ES-I3 (cell line): ENCODE measurements at regions not wholly inside any gene's neighbourhood (a gene's known extent, or its start where the extent isn't known, plus 50 kb on each side); places are given as distances from the start of the nearest gene placed in this dataset.

ENCODE experiments used
- H3K36me3 ChIP-seq: 2 replicates; pipeline ENCODE4 v1.6.1; 2013; ENCODE audit warnings: mild to moderate bottlenecking, low read length, control low read depth, moderate library complexity; ENCODE audit not compliant: insufficient read depth
- H3K4me1 ChIP-seq: 2 replicates; pipeline ENCODE4 v1.6.1; 2013; ENCODE audit warnings: mild to moderate bottlenecking, control low read depth, low read length; ENCODE audit not compliant: insufficient read depth
- H3K9ac ChIP-seq: 2 replicates; pipeline ENCODE4 v1.6.1; 2013; ENCODE audit warnings: low read depth, mild to moderate bottlenecking, low read length, moderate library complexity
- H3K9me3 ChIP-seq: 2 replicates; pipeline ENCODE4 v1.6.1; 2013; ENCODE audit warnings: mild to moderate bottlenecking, low read length, moderate library complexity; ENCODE audit not compliant: control insufficient read depth, insufficient read depth

DNA sequence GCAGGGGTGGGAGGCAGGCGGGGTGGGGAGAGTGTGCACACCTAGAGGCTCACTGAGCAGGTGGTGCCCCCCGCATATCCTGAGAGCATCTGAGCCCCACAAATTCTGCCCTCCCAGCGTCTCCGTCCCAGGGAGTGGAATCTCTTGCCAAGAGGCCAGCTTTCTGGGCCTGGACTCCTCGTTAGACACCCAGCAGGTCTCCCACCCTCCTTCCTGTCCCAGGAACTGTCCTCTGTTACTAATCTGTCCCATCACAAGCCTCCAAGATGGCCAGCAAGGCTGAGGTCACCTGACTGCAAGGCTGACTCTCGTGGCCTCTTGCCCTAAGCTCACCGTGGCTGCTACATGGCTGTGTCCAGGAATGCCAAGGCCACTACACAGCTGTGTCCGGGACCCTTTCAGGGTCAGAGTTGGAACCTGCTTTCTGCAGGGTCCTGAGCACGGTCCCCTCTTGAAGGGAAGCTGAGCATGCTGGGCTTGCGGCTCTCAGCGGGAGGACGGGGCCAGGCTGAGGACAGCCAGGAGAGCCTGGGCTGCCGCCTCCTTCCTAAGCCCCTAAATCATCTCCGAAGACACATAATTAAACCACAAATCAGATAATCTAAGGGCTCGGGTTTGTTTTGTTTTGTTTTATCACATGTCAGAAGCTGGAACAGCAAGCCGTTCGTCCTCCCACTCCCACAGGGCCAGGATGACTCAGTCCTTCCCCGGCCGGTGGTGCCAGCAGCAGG, 1327.3 kb downstream of the TBC1D22A start:
- Histone ChIP-seq H3K36me3 (no peaks in the 10 kb centered on the region), H3K9ac (no peak overlapping the region), H3K9me3 (no peaks in the 10 kb centered on the region), H3K4me1 (peaks cover 4% of the 10 kb centered on the region; the same call in 1 of the 2 replicates)

DNA sequence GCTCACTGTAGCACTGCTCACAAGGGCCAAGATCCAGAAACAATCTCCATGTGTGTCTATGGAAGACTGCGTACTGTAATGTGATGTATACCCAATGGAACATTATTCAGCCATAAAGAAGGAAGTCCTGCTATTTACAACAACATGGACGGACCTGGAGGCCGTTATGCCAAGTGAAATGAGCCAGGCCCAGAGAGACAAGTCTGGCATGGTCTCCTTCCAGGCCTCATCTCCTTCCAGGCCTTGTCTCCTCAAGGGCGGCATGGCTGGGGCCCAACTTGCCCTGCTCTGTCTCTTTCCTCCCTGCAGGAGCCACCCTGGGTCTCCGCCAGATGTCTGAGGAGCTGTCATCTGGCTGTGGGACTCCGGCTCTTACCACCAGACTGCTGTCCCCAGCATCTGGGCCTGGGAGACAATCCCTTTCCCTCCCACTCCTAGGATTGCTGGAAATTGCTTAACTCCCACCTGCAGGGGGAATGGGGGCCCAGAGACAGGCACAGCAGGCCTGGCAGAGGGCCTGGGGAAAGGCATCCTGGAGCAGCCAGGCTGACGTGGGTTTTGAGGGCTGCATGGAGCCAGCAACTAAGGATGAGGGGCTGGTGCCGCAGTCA, 1326.6 kb downstream of the TBC1D22A start:
- Histone ChIP-seq H3K4me1 (peaks cover 4% of the 10 kb centered on the region; the same call in 1 of the 2 replicates), H3K36me3 (no peaks in the 10 kb centered on the region), H3K9ac (no peak overlapping the region), H3K9me3 (no peaks in the 10 kb centered on the region)

DNA sequence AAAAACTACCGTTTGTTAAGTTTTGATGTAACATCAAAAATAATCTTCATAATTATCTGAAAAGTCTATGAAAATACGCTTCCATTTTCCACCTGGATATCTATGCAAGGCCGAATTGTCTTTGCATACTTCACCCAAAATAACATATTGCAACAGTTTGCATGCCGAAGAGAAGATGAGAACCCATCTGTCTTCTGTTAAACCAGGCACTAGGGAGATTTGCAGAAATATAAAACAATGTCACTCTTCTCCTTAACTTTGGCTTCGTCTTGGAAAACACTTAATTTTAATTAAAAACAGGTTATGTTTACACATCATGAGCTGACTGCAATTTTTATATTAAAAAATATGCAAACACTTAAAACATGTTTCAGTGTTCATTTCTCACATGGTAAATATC, 1325.8 kb downstream of the TBC1D22A start:
- Histone ChIP-seq H3K9me3 (no peaks in the 10 kb centered on the region), H3K9ac (no peak overlapping the region), H3K36me3 (no peaks in the 10 kb centered on the region), H3K4me1 (peaks cover 4% of the 10 kb centered on the region; the same call in 1 of the 2 replicates)

DNA sequence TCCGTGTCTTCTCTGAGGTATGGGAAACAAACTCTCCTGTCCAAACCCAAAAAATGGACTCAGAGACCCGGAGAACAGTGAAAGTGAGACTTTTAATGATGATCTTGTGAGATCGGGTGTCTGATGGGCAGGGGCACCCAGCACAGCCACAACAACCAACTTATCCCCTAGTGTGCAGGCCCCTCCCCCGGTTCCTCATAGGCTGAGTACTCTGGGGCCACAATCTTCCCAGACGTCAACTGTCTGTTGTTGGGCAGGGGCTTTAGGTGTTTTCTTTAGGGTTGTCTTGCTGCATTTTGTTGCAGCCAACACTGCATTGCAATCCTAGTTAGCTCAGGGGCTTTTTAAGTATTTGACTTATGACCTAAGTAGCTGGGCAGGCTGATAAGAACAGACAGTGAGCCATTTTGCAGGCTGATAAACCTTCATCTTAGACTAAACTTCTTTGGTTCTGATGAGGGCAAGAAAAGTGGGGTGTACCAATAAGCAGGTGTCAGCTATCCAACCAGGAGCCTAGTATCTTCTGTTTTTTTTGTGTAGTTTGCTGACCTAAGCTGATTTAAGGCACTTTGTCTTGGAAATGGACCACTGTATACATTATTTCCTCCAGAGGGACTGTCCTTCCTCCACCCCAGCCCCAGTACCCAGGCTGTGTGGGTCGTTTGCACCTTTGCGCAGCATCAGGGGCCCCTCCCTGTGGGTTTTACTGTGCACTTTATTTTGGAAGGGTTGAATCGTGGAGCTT, 1323.6 kb downstream of the TBC1D22A start:
- Histone ChIP-seq H3K9ac (no peak overlapping the region), H3K36me3 (no peaks in the 10 kb centered on the region), H3K9me3 (no peaks in the 10 kb centered on the region), H3K4me1 (peaks cover 4% of the 10 kb centered on the region; the same call in 1 of the 2 replicates)

DNA sequence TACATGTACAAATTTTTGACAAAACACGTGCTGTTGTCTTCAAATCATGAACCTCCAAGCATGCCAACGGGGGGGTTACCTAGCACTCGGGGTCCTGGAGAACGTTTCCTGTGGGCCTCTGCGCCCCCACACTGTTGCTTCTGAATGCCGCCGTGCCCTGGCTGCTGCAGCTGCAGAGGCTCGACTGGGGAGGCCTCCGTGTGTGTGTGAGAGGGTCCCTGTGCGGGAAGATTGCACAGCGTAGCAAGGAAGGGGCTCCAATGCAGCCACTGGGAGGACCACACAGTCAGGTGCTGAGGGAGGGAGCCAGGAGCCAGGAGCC, 1322.2 kb downstream of the TBC1D22A start:
- Histone ChIP-seq H3K9ac (no peak overlapping the region), H3K9me3 (no peaks in the 10 kb centered on the region), H3K36me3 (no peaks in the 10 kb centered on the region), H3K4me1 (no peaks in the 10 kb centered on the region)

DNA sequence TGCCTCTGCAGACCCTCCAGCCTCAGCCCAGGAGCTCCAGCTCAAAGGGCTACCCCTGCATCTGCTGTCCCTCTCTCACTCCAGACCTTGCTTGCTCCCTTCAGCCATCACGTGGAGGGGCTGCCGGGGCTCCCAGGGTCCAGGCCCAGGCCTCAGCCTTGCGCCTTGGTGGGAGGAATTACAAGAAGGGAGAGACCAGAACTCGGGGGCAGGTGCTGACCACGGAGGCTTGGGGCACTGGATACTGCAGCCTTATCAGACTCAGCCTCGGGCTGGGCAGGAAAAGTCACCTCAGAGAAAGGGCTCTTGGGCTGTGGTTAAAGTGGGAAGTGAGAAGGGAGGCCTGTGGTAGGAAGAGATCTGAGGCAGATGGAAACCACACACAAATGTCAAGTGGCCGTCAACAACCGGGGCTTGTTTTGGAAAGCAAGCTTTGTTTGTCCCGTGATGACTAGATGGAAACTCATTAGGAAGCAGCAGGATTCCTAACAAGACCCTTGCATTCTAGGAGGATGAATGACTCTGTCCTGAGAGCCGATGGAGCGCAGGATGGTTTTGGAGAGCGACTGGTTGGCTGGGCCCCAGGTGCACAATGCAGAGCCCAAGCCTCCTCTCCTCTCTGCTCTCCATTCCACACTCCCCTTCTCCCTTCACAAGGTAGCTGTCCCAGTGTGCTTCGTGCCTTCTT, 1321.7 kb downstream of the TBC1D22A start:
- no peaks in the 10 kb centered on the region for H3K9me3 ChIP-seq
- no peaks in the 10 kb centered on the region for H3K36me3 ChIP-seq
- H3K9ac ChIP-seq = no peak overlapping the region
- H3K4me1 ChIP-seq = no peaks in the 10 kb centered on the region

DNA sequence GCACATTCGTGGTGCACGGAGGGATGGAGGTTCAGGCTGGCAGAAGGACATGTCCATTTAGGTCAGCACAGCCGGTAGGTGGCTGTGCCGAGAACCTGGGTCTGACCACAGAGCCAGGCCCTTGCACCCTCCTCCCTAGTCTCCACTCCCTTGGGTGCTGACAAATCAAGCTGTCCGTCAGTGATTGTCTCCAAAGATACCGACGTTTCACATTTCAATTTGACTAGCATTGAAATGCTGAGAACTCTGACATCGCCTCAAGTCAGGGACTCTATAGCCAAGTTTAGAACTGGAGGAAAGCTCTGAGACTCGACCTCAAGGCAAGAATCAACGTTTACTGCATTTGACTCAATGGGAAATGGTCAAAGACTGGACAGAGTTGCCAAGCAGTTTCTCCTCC, 1321.1 kb downstream of the TBC1D22A start:
- no peaks in the 10 kb centered on the region for H3K36me3 ChIP-seq
- H3K4me1 ChIP-seq = no peaks in the 10 kb centered on the region
- H3K9me3 ChIP-seq = no peaks in the 10 kb centered on the region
- no peak overlapping the region for H3K9ac ChIP-seq

DNA sequence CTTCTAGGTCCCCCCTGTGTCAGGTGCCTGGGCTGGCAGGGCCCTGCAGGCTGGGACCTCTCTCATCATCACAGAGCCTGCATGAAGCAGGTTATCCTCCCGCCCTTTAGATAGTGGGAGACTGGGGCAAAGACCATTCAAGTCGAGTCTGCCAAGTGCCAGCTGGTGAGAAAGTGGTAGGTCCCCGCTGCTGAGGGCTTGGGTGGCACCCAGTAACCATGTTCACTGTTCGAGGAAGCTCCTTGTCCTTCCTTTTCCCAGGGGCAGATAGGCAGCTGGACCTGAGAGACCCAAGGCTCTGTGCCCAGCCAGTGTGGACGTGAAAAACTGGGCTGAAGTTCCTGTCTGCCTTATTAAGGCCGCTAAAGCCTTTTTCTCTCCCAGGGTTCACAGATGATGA, 1319.8 kb downstream of the TBC1D22A start:
- Histone ChIP-seq H3K9ac (no peak overlapping the region), H3K9me3 (no peaks in the 10 kb centered on the region), H3K36me3 (no peaks in the 10 kb centered on the region), H3K4me1 (no peaks in the 10 kb centered on the region)

DNA sequence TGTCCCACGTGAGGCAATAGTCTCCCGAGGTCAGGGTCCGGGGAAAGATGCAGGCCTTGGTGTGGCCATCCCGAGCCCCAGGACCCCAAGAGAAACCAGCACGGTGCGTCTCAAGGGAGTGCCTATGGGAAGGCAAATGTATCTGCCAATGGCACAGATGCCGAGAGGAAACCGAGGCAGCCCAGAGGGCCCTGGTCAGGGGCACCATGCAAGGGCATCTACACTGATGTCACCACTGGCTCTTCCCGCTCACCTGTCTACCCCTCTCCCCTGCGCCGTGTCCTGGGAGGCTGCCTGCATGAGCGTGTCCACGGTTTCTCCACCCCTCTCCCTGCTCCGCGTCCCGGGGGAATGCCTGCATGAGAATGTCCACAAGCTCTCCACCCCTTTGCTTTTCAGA, 1318.8 kb downstream of the TBC1D22A start:
- Histone ChIP-seq H3K36me3 (no peaks in the 10 kb centered on the region), H3K9me3 (no peaks in the 10 kb centered on the region), H3K9ac (no peak overlapping the region), H3K4me1 (no peaks in the 10 kb centered on the region)

DNA sequence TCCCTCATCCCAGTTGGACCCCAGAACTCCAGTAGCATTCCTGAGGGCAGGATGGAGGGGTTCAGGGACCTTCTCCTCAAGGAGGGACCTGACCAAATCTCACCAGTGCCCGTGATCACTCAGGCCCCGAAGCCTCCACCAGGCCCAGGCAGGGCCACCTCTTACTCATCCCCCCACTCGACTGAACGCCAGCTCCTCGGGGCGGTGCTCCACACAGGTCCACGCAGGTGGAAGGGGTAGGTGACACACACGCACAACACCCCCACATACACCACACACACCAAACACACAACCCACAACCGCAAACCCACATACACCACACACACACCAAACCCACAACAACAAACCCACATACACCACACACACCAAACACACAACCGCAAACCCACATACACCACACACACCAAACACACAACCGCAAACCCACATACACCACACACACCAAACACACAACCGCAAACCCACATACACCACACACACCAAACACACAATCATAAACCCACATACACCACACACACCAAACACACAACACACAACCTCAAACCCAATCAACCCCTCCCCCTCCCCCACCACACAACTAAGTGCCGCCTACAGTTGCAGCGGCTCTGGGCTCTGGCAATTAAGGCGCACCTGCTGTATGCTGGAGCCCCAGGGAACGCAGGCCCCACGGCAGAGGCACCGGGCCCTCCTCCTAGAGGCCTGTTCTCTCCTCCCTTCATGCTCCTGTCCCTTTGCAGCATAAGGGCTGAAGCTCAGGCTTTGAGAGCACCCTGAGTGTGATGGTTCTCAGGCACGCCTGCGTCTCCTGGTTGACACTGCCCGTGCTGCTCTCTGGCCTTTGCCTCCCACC, 1318.1 kb downstream of the TBC1D22A start:
- Histone ChIP-seq H3K4me1 (no peaks in the 10 kb centered on the region), H3K9me3 (no peaks in the 10 kb centered on the region), H3K9ac (no peak overlapping the region), H3K36me3 (no peaks in the 10 kb centered on the region)

DNA sequence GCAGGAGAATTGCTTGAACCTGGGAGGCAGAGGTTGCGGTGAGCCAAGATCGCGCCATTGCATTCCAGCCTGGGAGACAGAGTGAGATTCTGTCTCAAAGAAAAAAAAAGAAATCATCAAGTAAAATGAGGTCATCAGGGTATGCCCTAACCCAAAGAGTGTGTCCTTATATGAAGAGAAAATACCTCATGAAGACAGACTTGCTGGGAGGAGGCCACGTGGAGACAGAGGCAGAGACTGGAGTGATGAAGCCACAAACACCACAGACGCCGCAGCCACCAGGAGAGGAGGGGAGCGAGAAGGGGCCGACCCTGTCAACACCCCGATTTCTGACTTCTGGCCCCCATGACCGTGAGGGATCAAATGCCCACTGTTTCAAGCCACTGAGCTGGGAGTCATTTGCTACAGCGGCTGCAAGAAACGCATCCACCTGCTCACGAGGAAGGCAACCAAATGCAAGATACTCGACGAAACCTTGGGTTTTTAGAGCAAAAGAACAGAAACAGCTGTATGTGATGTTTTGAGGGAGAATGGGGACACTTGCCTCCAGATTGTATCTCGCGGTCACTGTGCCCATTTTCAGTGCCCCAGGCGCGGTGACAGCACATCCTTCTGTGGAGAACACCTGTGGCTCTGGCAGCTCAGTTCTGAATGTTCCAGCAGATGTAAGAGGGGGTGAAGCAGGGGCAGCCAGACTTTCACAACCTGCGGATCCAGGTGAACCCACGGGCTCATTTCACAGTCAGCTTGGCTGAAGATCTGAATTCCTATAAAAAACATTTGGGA, 1317.2 kb downstream of the TBC1D22A start:
- H3K4me1 ChIP-seq = no peaks in the 10 kb centered on the region
- H3K9me3 ChIP-seq = no peaks in the 10 kb centered on the region
- H3K36me3 ChIP-seq = no peaks in the 10 kb centered on the region
- H3K9ac ChIP-seq = no peak overlapping the region

DNA sequence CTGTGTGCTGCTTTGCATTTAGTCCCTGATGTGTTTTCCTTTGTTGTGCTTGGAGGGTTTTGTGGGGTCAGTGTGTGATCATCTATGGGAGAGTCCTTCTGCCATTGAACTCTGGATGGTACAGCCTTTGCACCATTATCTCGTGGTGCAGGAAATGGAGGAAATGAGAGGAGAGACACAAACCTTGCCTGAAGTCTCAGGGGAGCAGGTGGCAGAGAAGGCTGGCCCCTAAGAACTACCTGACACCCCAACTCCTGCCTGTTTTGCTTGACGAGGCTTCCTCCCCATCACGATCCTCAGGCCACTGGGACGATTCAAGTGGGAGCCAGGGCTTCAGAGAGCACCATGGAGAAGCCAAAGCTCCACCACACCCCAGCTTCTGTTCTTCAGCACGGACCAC, 1316.4 kb downstream of the TBC1D22A start:
- no peaks in the 10 kb centered on the region for H3K36me3 ChIP-seq
- H3K9ac ChIP-seq = no peak overlapping the region
- no peaks in the 10 kb centered on the region for H3K9me3 ChIP-seq
- H3K4me1 ChIP-seq = no peaks in the 10 kb centered on the region

DNA sequence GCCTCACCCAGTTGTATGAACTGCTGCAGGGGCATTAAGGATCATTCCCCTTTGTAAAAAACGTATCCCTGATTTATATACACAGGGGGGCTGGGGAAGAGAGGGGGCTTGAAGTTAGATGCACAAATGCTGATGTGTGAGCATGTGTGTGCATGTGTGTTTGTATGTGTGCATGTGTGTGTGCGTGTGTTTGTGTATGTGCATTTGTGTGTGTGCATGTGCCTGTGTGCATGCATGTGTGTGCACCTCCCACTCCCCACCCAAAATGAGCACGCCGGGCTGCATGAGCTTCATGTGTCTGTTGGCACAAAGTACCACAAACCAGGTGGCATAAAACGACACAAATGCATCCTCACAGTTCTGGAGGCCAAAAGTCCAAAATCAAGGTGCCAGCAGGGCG, 1315.2 kb downstream of the TBC1D22A start:
- Histone ChIP-seq H3K4me1 (peaks cover 6% of the 10 kb centered on the region; the same call in 1 of the 2 replicates), H3K9me3 (no peaks in the 10 kb centered on the region), H3K36me3 (no peaks in the 10 kb centered on the region), H3K9ac (no peak overlapping the region)
